Adrenal gland (tissue), 5 donors: ENCODE measurements at regions not wholly inside any gene's neighbourhood (a gene's known extent, or its start where the extent isn't known, plus 50 kb on each side); places are given as distances from the start of the nearest gene placed in this dataset.

Experiments
- POLR2A ChIP-seq, 2 donors: fragments of 450-650 bp; IDR thresholded peaks; one replicate each; pipeline ENCODE4 v1.6.1; 2017; ENCODE audit warnings: antibody characterized with exemption in 2 of 2, mild to moderate bottlenecking in 2 of 2, moderate library complexity in 1 of 2
- TF ChIP-seq, protein P1 (sequence below), 6 experiments: fragments of 450-650 bp in 4 of 6; fragments of 200-600 bp in 2 of 6; sonication (generic) in 1 of 6; IDR thresholded peaks; 1 replicate in 5 of 6; 2 replicates in 1 of 6; pipeline versions ENCODE4 v1.5.1 to v1.8.0; 2016 to 2021; ENCODE audit warnings: antibody characterized with exemption in 6 of 6, mild to moderate bottlenecking in 2 of 6, moderate library complexity in 1 of 6
- donor health status: DM: no; HTN: no; CAD: no.

DNA sequence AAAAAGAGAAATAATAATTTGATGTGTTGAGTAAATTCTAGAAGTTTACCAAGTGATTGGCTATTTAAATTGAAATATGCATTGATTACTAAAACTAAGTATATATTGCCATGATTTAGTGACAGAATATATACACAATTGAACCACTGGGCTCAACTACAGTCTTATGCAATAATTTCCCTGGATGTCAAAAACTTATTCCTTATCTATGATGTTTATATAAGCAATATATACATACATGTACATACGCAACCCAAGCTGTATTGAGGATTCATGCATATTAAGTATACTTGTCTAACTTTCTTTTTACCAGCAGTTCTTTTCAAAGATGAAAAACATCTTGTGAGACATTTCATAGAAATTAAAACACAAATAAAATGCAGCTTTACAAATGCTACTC lies 165.8 kb downstream of the ZIC4 start:
- TF ChIP-seq, protein P1, sequence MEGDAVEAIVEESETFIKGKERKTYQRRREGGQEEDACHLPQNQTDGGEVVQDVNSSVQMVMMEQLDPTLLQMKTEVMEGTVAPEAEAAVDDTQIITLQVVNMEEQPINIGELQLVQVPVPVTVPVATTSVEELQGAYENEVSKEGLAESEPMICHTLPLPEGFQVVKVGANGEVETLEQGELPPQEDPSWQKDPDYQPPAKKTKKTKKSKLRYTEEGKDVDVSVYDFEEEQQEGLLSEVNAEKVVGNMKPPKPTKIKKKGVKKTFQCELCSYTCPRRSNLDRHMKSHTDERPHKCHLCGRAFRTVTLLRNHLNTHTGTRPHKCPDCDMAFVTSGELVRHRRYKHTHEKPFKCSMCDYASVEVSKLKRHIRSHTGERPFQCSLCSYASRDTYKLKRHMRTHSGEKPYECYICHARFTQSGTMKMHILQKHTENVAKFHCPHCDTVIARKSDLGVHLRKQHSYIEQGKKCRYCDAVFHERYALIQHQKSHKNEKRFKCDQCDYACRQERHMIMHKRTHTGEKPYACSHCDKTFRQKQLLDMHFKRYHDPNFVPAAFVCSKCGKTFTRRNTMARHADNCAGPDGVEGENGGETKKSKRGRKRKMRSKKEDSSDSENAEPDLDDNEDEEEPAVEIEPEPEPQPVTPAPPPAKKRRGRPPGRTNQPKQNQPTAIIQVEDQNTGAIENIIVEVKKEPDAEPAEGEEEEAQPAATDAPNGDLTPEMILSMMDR (IDR thresholded peaks at IDR 0.05) = no peak
- no peak for TF ChIP-seq POLR2A (IDR thresholded peaks at IDR 0.05)
